Liver (tissue), 8 donors: ENCODE measurements at regions not wholly inside any gene's neighbourhood (a gene's known extent, or its start where the extent isn't known, plus 50 kb on each side); places are given as distances from the start of the nearest gene placed in this dataset.

Source experiments
- DNase-seq: peaks from one replicate; pipeline ENCODE4 v3.0.0-alpha.2; 2017; ENCODE audit warnings: low spot score
- H3K27ac ChIP-seq, 2 donors: one replicate each; pipeline ENCODE4 v1.7.0; 2013; ENCODE audit warnings: inconsistent platforms in 2 of 2, low read length in 2 of 2, control low read depth in 1 of 2, low read depth in 1 of 2, mild to moderate bottlenecking in 1 of 2
- H3K27me3 ChIP-seq, 4 donors: one replicate each; pipeline versions ENCODE4 v1.6.1 to v1.7.0; 2013; ENCODE audit warnings: low read length in 3 of 4, inconsistent platforms in 1 of 4, mild to moderate bottlenecking in 1 of 4, moderate library complexity in 1 of 4; ENCODE audit not compliant: control insufficient read depth in 4 of 4, insufficient read depth in 4 of 4
- H3K36me3 ChIP-seq, 4 donors: one replicate each; pipeline versions ENCODE4 v1.6.1 to v1.7.0; 2013; ENCODE audit warnings: low read length in 3 of 4, mild to moderate bottlenecking in 3 of 4, low read depth in 1 of 4, moderate library complexity in 1 of 4; ENCODE audit not compliant: control insufficient read depth in 4 of 4, insufficient read depth in 3 of 4
- H3K4me1 ChIP-seq, 4 donors: one replicate each; pipeline versions ENCODE4 v1.6.1 to v1.7.0; 2013; ENCODE audit warnings: low read length in 3 of 4, mild to moderate bottlenecking in 3 of 4, moderate library complexity in 1 of 4; ENCODE audit not compliant: control insufficient read depth in 4 of 4, insufficient read depth in 4 of 4
- H3K4me3 ChIP-seq, 3 donors: one replicate each; pipeline versions ENCODE4 v1.6.1 to v1.7.0; 2013; ENCODE audit warnings: low read length in 3 of 3, control low read depth in 1 of 3, low read depth in 1 of 3, mild to moderate bottlenecking in 1 of 3
- H3K9ac ChIP-seq, 2 donors: one replicate each; pipeline ENCODE4 v1.7.0; 2013; ENCODE audit warnings: low read length in 2 of 2, mild to moderate bottlenecking in 2 of 2, moderate library complexity in 2 of 2, control low read depth in 1 of 2, low read depth in 1 of 2
- H3K9me3 ChIP-seq, 4 donors: one replicate each; pipeline versions ENCODE4 v1.6.1 to v1.7.0; 2013; ENCODE audit warnings: low read length in 3 of 4; ENCODE audit not compliant: control insufficient read depth in 4 of 4
- CTCF ChIP-seq: fragments of 150-350 bp; IDR thresholded peaks from 2 replicates; pipeline ENCODE4 v1.5.1; 2017; ENCODE audit warnings: improper control_type of control experiment, low read depth, low read length; ENCODE audit not compliant: missing input control
- EGR1 ChIP-seq, 2 donors: IDR thresholded peaks; 2 replicates each; pipeline ENCODE4 v1.6.1; 2016 to 2018; ENCODE audit warnings: antibody characterized with exemption in 2 of 2, low read depth in 2 of 2
- FOXA2 ChIP-seq: IDR thresholded peaks from 2 replicates; pipeline ENCODE4 v1.6.1; 2016; ENCODE audit warnings: antibody characterized with exemption
- GABPA ChIP-seq, 2 donors: IDR thresholded peaks in 1 of 2; conservative IDR thresholded peaks in 1 of 2; 2 replicates each; pipeline ENCODE4 v1.6.1; 2016; ENCODE audit warnings: antibody characterized with exemption in 2 of 2, mild to moderate bottlenecking in 1 of 2, moderate library complexity in 1 of 2
- HNF4A ChIP-seq, 2 donors: conservative IDR thresholded peaks; 2 replicates each; pipeline ENCODE4 v1.6.1; 2016; ENCODE audit warnings: antibody characterized with exemption in 2 of 2, mild to moderate bottlenecking in 2 of 2
- HNF4G ChIP-seq: IDR thresholded peaks from 2 replicates; pipeline ENCODE4 v1.6.1; 2016; ENCODE audit warnings: antibody characterized with exemption
- JUND ChIP-seq, 2 donors: IDR thresholded peaks; 2 replicates each; pipeline ENCODE4 v1.6.1; 2016; ENCODE audit warnings: antibody characterized with exemption in 2 of 2
- NR2F2 ChIP-seq: IDR thresholded peaks from 2 replicates; pipeline ENCODE4 v1.6.1; 2016; ENCODE audit warnings: antibody characterized with exemption
- RAD21 ChIP-seq, 2 donors: IDR thresholded peaks; 2 replicates each; pipeline ENCODE4 v1.6.1; 2016; ENCODE audit warnings: antibody characterized with exemption in 2 of 2, mild to moderate bottlenecking in 2 of 2
- SP1 ChIP-seq: IDR thresholded peaks from 2 replicates; pipeline ENCODE4 v1.6.1; 2018; ENCODE audit warnings: antibody characterized with exemption, mild to moderate bottlenecking
- WGBS: extraction: QIAGEN DNeasy Blood & Tissue Kit; methylation state at CpG from one replicate; pipeline ENCODE4 v1.1.7; 2013; 5-methylcytosine and 5-hydroxymethylcytosine counted together
- TF ChIP-seq, protein P1 (sequence below): IDR thresholded peaks from 2 replicates; pipeline ENCODE4 v1.6.1; 2016; ENCODE audit warnings: antibody characterized with exemption
- TF ChIP-seq, protein P2 (sequence below): IDR thresholded peaks from 2 replicates; pipeline ENCODE4 v1.6.1; 2016; ENCODE audit warnings: antibody characterized with exemption
- TF ChIP-seq, protein P3 (sequence below): IDR thresholded peaks from 2 replicates; pipeline ENCODE4 v1.6.1; 2016; ENCODE audit warnings: antibody characterized with exemption, mild to moderate bottlenecking
- TF ChIP-seq, protein P4 (sequence below): IDR thresholded peaks from 2 replicates; pipeline ENCODE4 v1.6.1; 2016; ENCODE audit warnings: antibody characterized with exemption
- donor health status: healthy.
- donor health status: healthy.
- donor health status: healthy.
- donor health status: healthy.
- donor health status: healthy.

GRCh38 chr3:43790060-43790459 lies 99.3 kb downstream of the ABHD5 start:
- TF ChIP-seq, protein P1, sequence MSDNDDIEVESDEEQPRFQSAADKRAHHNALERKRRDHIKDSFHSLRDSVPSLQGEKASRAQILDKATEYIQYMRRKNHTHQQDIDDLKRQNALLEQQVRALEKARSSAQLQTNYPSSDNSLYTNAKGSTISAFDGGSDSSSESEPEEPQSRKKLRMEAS: no peak
- TF ChIP-seq EGR1 (IDR thresholded peaks at IDR 0.05; ENCODE audit: low read depth in 2 of 2) (no peak), CTCF (no peak), GABPA (IDR thresholded peaks at IDR 0.05 in 1 of 2, conservative IDR thresholded peaks at IDR 0.05 in 1 of 2) (no peak), JUND (IDR thresholded peaks at IDR 0.05) (no peak), FOXA2 (no peak)
- TF ChIP-seq, protein P2, sequence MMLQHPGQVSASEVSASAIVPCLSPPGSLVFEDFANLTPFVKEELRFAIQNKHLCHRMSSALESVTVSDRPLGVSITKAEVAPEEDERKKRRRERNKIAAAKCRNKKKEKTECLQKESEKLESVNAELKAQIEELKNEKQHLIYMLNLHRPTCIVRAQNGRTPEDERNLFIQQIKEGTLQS: no peak
- WGBS: 82% methylated on average over 5 of the region's 5 CpGs

GRCh38 chr3:43790476-43790875 lies 99.7 kb downstream of the ABHD5 start:
- H3K27ac ChIP-seq: no peak overlapping the region
- TF ChIP-seq HNF4A (conservative IDR thresholded peaks at IDR 0.05): peak; percentile 23 to 36
- TF ChIP-seq SP1: no peak
- TF ChIP-seq NR2F2: no peak
- peak; percentile 16 for DNase-seq
- no peak overlapping the region for H3K4me3 ChIP-seq
- 76% methylated on average over 6 of the region's 6 CpGs for WGBS
- H3K4me1 ChIP-seq: no peaks in the 10 kb centered on the region
- no peaks in the 10 kb centered on the region for H3K36me3 ChIP-seq
- no peak overlapping the region for H3K9ac ChIP-seq
- H3K27me3 ChIP-seq: peaks cover 0 to 5% (median 3%) of the 10 kb centered on the region in 4 donors
- no peaks in the 10 kb centered on the region for H3K9me3 ChIP-seq

More at GRCh38 chr3:43790060-43790459, 99.3 kb downstream of the ABHD5 start:
- Histone ChIP-seq H3K9ac (no peak overlapping the region), H3K27ac (no peak overlapping the region), H3K4me1 (no peaks in the 10 kb centered on the region), H3K27me3 (peaks cover 0 to 5% (median 2%) of the 10 kb centered on the region in 4 donors), H3K4me3 (no peak overlapping the region), H3K9me3 (no peaks in the 10 kb centered on the region), H3K36me3 (no peaks in the 10 kb centered on the region)
- DNase-seq: peak; percentile 14

DNA sequence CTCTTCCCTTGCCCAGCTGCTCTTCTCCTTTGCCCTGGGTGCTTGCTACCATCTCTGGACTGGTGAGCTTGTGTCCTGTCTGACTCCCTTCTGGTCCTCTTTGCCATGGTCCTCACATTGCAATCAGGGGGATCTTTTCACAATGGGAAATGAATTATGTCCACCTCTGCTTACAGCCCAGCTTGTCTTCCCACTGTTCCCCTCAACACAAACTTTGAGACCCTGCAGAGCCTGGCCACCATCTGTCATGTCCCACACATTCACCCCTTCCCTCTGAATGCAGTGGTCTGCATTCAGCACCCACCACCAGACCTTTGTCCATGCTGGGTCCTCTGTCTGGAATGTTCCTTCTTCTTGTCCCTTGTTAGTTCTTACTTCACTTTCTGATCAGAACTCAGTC lies 100.5 kb downstream of the ABHD5 start:
- H3K9ac ChIP-seq: no peak overlapping the region
- H3K4me1 ChIP-seq: no peaks in the 10 kb centered on the region
- peak; percentile 16 for DNase-seq
- no peaks in the 10 kb centered on the region for H3K36me3 ChIP-seq
- H3K27ac ChIP-seq: no peak overlapping the region
- no peak for TF ChIP-seq JUND (IDR thresholded peaks at IDR 0.05)
- TF ChIP-seq CTCF: no peak
- TF ChIP-seq, protein P3, sequence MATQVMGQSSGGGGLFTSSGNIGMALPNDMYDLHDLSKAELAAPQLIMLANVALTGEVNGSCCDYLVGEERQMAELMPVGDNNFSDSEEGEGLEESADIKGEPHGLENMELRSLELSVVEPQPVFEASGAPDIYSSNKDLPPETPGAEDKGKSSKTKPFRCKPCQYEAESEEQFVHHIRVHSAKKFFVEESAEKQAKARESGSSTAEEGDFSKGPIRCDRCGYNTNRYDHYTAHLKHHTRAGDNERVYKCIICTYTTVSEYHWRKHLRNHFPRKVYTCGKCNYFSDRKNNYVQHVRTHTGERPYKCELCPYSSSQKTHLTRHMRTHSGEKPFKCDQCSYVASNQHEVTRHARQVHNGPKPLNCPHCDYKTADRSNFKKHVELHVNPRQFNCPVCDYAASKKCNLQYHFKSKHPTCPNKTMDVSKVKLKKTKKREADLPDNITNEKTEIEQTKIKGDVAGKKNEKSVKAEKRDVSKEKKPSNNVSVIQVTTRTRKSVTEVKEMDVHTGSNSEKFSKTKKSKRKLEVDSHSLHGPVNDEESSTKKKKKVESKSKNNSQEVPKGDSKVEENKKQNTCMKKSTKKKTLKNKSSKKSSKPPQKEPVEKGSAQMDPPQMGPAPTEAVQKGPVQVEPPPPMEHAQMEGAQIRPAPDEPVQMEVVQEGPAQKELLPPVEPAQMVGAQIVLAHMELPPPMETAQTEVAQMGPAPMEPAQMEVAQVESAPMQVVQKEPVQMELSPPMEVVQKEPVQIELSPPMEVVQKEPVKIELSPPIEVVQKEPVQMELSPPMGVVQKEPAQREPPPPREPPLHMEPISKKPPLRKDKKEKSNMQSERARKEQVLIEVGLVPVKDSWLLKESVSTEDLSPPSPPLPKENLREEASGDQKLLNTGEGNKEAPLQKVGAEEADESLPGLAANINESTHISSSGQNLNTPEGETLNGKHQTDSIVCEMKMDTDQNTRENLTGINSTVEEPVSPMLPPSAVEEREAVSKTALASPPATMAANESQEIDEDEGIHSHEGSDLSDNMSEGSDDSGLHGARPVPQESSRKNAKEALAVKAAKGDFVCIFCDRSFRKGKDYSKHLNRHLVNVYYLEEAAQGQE: no peak
- no peak for TF ChIP-seq RAD21 (IDR thresholded peaks at IDR 0.05)
- no peak for TF ChIP-seq NR2F2
- no peak for TF ChIP-seq FOXA2
- TF ChIP-seq SP1: no peak
- no peak for TF ChIP-seq EGR1 (IDR thresholded peaks at IDR 0.05; ENCODE audit: low read depth in 2 of 2)
- TF ChIP-seq HNF4G: no peak
- TF ChIP-seq, protein P1: no peak
- TF ChIP-seq, protein P2: no peak
- TF ChIP-seq, protein P4, sequence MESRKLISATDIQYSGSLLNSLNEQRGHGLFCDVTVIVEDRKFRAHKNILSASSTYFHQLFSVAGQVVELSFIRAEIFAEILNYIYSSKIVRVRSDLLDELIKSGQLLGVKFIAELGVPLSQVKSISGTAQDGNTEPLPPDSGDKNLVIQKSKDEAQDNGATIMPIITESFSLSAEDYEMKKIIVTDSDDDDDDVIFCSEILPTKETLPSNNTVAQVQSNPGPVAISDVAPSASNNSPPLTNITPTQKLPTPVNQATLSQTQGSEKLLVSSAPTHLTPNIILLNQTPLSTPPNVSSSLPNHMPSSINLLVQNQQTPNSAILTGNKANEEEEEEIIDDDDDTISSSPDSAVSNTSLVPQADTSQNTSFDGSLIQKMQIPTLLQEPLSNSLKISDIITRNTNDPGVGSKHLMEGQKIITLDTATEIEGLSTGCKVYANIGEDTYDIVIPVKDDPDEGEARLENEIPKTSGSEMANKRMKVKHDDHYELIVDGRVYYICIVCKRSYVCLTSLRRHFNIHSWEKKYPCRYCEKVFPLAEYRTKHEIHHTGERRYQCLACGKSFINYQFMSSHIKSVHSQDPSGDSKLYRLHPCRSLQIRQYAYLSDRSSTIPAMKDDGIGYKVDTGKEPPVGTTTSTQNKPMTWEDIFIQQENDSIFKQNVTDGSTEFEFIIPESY: no peak
- H3K27me3 ChIP-seq: peaks cover 0 to 9% (median 3%) of the 10 kb centered on the region in 4 donors
- H3K9me3 ChIP-seq: no peaks in the 10 kb centered on the region
- no peak overlapping the region for H3K4me3 ChIP-seq
